K562 (cell line): ENCODE measurements at regions not wholly inside any gene's neighbourhood (a gene's known extent, or its start where the extent isn't known, plus 50 kb on each side); places are given as distances from the start of the nearest gene placed in this dataset.

ENCODE experiments used
- CREB1 ChIP-seq, 2 experiments: sonication (generic) in 1 of 2; formaldehyde crosslinking in 1 of 2; IDR thresholded peaks; 2 replicates each; pipeline versions ENCODE4 v1.6.1 to v1.8.0; 2012 to 2022; ENCODE audit warnings: inconsistent platforms in 1 of 2, mild to moderate bottlenecking in 1 of 2, missing genetic modification reagents in 1 of 2, moderate library complexity in 1 of 2
- HDAC3 ChIP-seq: fragments of 450-650 bp; IDR thresholded peaks from 2 replicates; pipeline ENCODE4 v1.6.1; 2018; ENCODE audit warnings: borderline replicate concordance, mild to moderate bottlenecking, moderate library complexity; ENCODE audit not compliant: partially characterized antibody
- MTA2 ChIP-seq: fragments of 450-650 bp; IDR thresholded peaks from 2 replicates; pipeline ENCODE4 v1.6.1; 2016; ENCODE audit warnings: low read depth
- PCBP1 ChIP-seq: fragments of 200-400 bp; formaldehyde crosslinking; IDR thresholded peaks from 2 replicates; pipeline ENCODE4 v1.6.1; 2018; ENCODE audit warnings: mild to moderate bottlenecking, low read depth, low read length; ENCODE audit not compliant: poor library complexity, severe bottlenecking
- TOE1 ChIP-seq, 2 experiments: fragments of 450-650 bp in 1 of 2; sonication (generic) in 1 of 2; formaldehyde crosslinking in 1 of 2; IDR thresholded peaks; 2 replicates each; pipeline versions ENCODE4 v1.7.1 to v1.8.0; 2016 to 2022; ENCODE audit warnings: borderline replicate concordance in 2 of 2, mild to moderate bottlenecking in 2 of 2, antibody characterized with exemption in 1 of 2, inconsistent platforms in 1 of 2, low read depth in 1 of 2, missing genetic modification reagents in 1 of 2, moderate library complexity in 1 of 2
- ZBTB34 ChIP-seq: fragments of 250-450 bp; sonication (Bioruptor Pico); IDR thresholded peaks from 2 replicates; pipeline ENCODE4 v1.8.0; 2021; ENCODE audit warnings: mild to moderate bottlenecking, moderate library complexity
- ZBTB5 ChIP-seq: fragments of 450-650 bp; IDR thresholded peaks from 2 replicates; pipeline ENCODE4 v1.6.1; 2017; ENCODE audit warnings: antibody characterized with exemption
- ZFPM2 ChIP-seq: fragments of 250-450 bp; sonication (Bioruptor Pico); IDR thresholded peaks from 2 replicates; pipeline ENCODE4 v1.5.1; 2022; ENCODE audit warnings: mild to moderate bottlenecking

GRCh38 chr2:147149575-147150240, 695.1 kb upstream of the ACVR2A start (continued):
- no peak for TF ChIP-seq HDAC3
- TF ChIP-seq ZFPM2 (CRISPR knock-in tag), result no peak
- no peak for TF ChIP-seq TOE1 (IDR thresholded peaks at IDR 0.05; ENCODE audit: borderline replicate concordance)
- no peak for TF ChIP-seq TOE1 (CRISPR knock-in tag; IDR thresholded peaks at IDR 0.05; ENCODE audit: borderline replicate concordance, low read depth)
- TF ChIP-seq CREB1 (IDR thresholded peaks at IDR 0.05), result no peak
- no peak for TF ChIP-seq CREB1 (CRISPR knock-in tag; IDR thresholded peaks at IDR 0.05)
- TF ChIP-seq ZBTB34 (CRISPR knock-in tag), result no peak
- TF ChIP-seq MTA2, result no peak
- TF ChIP-seq ZBTB5, result no peak
- no peak for TF ChIP-seq PCBP1
